Tibial nerve (tissue), 4 donors: ENCODE measurements at regions not wholly inside any gene's neighbourhood (a gene's known extent, or its start where the extent isn't known, plus 50 kb on each side); places are given as distances from the start of the nearest gene placed in this dataset.

Experiments
- DNase-seq, 2 donors: peaks; one replicate each; pipeline ENCODE4 v3.0.0-alpha.2; 2019; ENCODE audit warnings: low spot score in 2 of 2
- H3K27ac ChIP-seq, 4 donors: fragments of 200-600 bp; sonication (generic) in 3 of 4; one replicate each; pipeline ENCODE4 v1.5.1; 2017 to 2019; ENCODE audit warnings: mild to moderate bottlenecking in 1 of 4
- H3K27me3 ChIP-seq, 2 donors: fragments of 200-600 bp; sonication (generic) in 1 of 2; one replicate each; pipeline versions ENCODE4 v1.5.1 to v1.6.0; 2017 to 2019
- H3K36me3 ChIP-seq, 3 donors: fragments of 200-600 bp; sonication (generic); one replicate each; pipeline ENCODE4 v1.5.1; 2018 to 2019
- H3K4me1 ChIP-seq, 4 donors: fragments of 200-600 bp; sonication (generic) in 3 of 4; one replicate each; pipeline ENCODE4 v1.5.1; 2017 to 2019
- H3K4me3 ChIP-seq, 4 donors: fragments of 200-600 bp; sonication (generic) in 3 of 4; one replicate each; pipeline ENCODE4 v1.5.1; 2017 to 2019; ENCODE audit warnings: mild to moderate bottlenecking in 1 of 4, moderate library complexity in 1 of 4
- H3K9me3 ChIP-seq, 4 donors: fragments of 200-600 bp; sonication (generic) in 3 of 4; one replicate each; pipeline ENCODE4 v1.5.1; 2017 to 2019
- EP300 ChIP-seq, 2 donors: sonication (generic); formaldehyde crosslinking; IDR thresholded peaks; one replicate each; pipeline ENCODE4 v1.6.1; 2017; ENCODE audit warnings: antibody characterized with exemption in 2 of 2, mild to moderate bottlenecking in 1 of 2
- POLR2A ChIP-seq, 2 donors: fragments of 450-650 bp; IDR thresholded peaks; one replicate each; pipeline ENCODE4 v1.6.1; 2017; ENCODE audit warnings: antibody characterized with exemption in 2 of 2, mild to moderate bottlenecking in 2 of 2, moderate library complexity in 2 of 2
- WGBS, 2 donors: methylation state at CpG; one replicate each; pipeline ENCODE4 v1.1.5; 2018; 5-methylcytosine and 5-hydroxymethylcytosine counted together
- TF ChIP-seq, protein P1 (sequence below), 5 experiments: fragments of 200-600 bp in 3 of 5; fragments of 450-650 bp in 2 of 5; sonication (generic) in 3 of 5; IDR thresholded peaks; one replicate each; pipeline ENCODE4 v1.5.1; 2016 to 2019; ENCODE audit warnings: antibody characterized with exemption in 5 of 5, mild to moderate bottlenecking in 3 of 5, moderate library complexity in 2 of 5

- 80 to 81% methylated on average over 12 to 15 of the region's 15 CpGs for WGBS, 2 donors
- no peak for DNase-seq
These were observed 78.9 kb downstream of the MICALL2 start for GRCh38 chr7:1380231-1380815.

GRCh38 chr7:1380821-1381580, 78.3 kb downstream of the MICALL2 start:
- no peak for DNase-seq
- H3K9me3 ChIP-seq: peaks cover 0 to 9% (median 0%) of the 10 kb centered on the region in 4 donors
- H3K27ac ChIP-seq: no peak overlapping the region
- H3K4me1 ChIP-seq: no peaks in the 10 kb centered on the region
- no peaks in the 10 kb centered on the region for H3K36me3 ChIP-seq
- H3K27me3 ChIP-seq: peaks cover 0 to 83% of the 10 kb centered on the region in 2 donors
- TF ChIP-seq POLR2A (IDR thresholded peaks at IDR 0.05): no peak
- TF ChIP-seq, protein P1, sequence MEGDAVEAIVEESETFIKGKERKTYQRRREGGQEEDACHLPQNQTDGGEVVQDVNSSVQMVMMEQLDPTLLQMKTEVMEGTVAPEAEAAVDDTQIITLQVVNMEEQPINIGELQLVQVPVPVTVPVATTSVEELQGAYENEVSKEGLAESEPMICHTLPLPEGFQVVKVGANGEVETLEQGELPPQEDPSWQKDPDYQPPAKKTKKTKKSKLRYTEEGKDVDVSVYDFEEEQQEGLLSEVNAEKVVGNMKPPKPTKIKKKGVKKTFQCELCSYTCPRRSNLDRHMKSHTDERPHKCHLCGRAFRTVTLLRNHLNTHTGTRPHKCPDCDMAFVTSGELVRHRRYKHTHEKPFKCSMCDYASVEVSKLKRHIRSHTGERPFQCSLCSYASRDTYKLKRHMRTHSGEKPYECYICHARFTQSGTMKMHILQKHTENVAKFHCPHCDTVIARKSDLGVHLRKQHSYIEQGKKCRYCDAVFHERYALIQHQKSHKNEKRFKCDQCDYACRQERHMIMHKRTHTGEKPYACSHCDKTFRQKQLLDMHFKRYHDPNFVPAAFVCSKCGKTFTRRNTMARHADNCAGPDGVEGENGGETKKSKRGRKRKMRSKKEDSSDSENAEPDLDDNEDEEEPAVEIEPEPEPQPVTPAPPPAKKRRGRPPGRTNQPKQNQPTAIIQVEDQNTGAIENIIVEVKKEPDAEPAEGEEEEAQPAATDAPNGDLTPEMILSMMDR (IDR thresholded peaks at IDR 0.05): no peak
- H3K4me3 ChIP-seq: no peak overlapping the region
- WGBS, 2 donors: 54 to 57% methylated on average over 18 of the region's 18 CpGs

More at GRCh38 chr7:1380231-1380815, 78.9 kb downstream of the MICALL2 start:
- Histone ChIP-seq H3K9me3 (peaks cover 0 to 9% (median 0%) of the 10 kb centered on the region in 4 donors), H3K4me3 (no peak overlapping the region), H3K27me3 (peaks cover 0 to 83% of the 10 kb centered on the region in 2 donors), H3K36me3 (no peaks in the 10 kb centered on the region), H3K27ac (no peak overlapping the region), H3K4me1 (no peaks in the 10 kb centered on the region)
- TF ChIP-seq EP300 (IDR thresholded peaks at IDR 0.05) (no peak), POLR2A (IDR thresholded peaks at IDR 0.05) (no peak)
- TF ChIP-seq, protein P1 (IDR thresholded peaks at IDR 0.05): no peak

DNA sequence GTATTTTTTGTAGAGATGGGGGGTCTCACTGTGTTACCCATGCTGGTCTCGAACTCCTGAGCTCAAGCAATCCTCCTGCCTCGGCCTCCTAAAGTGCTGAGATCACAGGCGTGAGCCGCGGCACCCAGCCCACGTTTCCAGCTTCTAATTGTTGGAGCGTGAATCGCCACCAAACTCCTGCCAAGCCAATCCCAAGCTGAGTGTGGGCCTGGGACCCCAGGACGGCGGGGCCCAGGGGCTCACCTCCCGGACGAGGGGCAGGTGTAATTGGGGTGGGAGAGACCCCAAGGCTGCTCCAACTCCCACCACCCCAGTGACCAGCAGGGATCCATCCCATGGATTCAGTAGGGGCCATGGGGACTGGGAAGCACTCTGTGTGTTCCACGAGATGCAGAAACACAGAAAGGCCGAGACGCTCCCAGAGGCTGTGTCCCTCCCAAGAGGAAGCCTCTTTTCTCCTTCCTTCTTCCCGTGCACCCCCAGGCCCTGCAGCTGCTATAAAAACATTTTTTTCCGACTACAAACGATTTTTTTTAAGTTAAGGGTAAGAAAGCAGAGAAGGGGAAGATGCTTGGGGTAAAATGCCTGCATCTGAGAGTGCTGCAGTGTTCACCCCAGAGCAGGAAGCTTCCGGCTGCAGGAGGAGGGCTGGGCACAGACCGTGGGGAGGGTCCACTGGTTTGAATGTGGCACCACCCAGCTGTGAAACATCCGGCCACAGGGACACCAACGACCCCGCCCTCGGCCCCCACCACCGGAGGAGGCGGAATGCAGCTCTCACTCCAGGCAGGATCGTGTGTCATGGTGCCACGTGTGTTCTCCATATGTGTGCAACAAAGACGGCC, 76.5 kb downstream of the MICALL2 start:
- DNase-seq: no peak
- TF ChIP-seq, protein P1 (IDR thresholded peaks at IDR 0.05): no peak
- TF ChIP-seq EP300 (IDR thresholded peaks at IDR 0.05): no peak
- Histone ChIP-seq H3K36me3 (no peaks in the 10 kb centered on the region), H3K27me3 (peaks cover 0 to 84% of the 10 kb centered on the region in 2 donors), H3K4me3 (no peak overlapping the region), H3K4me1 (no peaks in the 10 kb centered on the region), H3K9me3 (peaks cover 0 to 4% (median 0%) of the 10 kb centered on the region in 4 donors), H3K27ac (no peak overlapping the region)
- WGBS, 2 donors: 59 to 64% methylated on average over 19 to 28 of the region's 29 CpGs

DNA sequence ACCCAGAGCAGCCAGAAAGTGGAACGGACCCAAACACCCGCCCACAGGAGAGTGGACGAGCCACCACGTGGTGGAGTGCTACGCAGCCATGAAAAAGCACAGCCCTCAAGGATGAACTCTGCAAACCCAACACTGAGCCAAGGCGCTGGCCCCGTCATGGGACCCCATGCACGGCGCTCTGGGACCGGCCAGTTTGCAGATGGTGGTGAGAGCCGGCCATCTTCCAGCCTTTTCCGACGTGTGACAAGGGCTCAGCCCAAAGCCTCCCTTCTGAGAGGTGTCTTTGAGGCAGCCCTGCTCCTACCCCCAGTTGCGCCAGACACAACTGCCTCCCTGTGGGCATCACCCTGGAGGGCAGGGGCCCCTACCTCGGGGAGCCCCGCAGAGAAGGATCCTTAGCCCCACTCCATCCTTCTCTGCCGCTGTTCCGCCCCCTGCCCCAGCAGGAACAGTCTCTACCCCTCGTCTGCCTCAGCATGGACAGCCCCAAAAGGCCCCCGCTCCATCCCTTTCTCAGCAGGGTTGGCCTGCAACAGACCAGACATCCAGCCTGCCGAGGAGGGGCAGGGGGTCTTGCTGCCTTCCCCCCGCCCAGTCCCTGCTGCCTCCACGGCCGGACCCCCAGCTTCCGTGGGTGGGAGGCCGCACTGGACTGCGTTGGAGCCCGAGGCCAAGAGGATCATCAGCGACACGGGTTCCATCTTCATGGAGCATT, 75.7 kb downstream of the MICALL2 start:
- Histone ChIP-seq H3K9me3 (peaks cover 0 to 4% (median 0%) of the 10 kb centered on the region in 4 donors), H3K4me3 (no peak overlapping the region), H3K27ac (no peak overlapping the region), H3K36me3 (no peaks in the 10 kb centered on the region), H3K4me1 (no peaks in the 10 kb centered on the region), H3K27me3 (peaks cover 0 to 85% of the 10 kb centered on the region in 2 donors)
- no peak for DNase-seq
- 77 to 84% methylated on average over 24 to 28 of the region's 30 CpGs for WGBS, 2 donors
- no peak for TF ChIP-seq POLR2A (IDR thresholded peaks at IDR 0.05)
- no peak for TF ChIP-seq EP300 (IDR thresholded peaks at IDR 0.05)
- TF ChIP-seq, protein P1 (IDR thresholded peaks at IDR 0.05): no peak
